Endothelial cell of umbilical vein (primary cell): ENCODE measurements at regions not wholly inside any gene's neighbourhood (a gene's known extent, or its start where the extent isn't known, plus 50 kb on each side); places are given as distances from the start of the nearest gene placed in this dataset.

Experiments used
- BruUV-seq: library from RNA; stranded (reverse); fragments of 400-500 nt; replicated peaks from 2 replicates; lab custom pipeline; 2021; lab: Mats Ljungman, UMichigan
- CTCF ChIA-PET: fragments of 300-600, 350-600 bp; sonication (Branson Sonifier 250); formaldehyde crosslinking; loops from one replicate; lab custom pipeline; 2021; ENCODE audit warnings: antibody characterized with exemption, inconsistent platforms; lab: Charles Lee
- POLR2A ChIA-PET: fragments of 300-600, 350-600 bp; sonication (Branson Sonifier 250); formaldehyde crosslinking; loops from one replicate; lab custom pipeline; 2021; ENCODE audit warnings: antibody characterized with exemption, inconsistent platforms; lab: Charles Lee
- DNase-seq: peaks from one replicate; pipeline ENCODE4 v3.0.0-alpha.2; 2011; ENCODE audit warnings: low read depth, low spot score
- FAIRE-seq: peaks from 2 replicates; lab custom pipeline; 2011; peaks lifted over from hg19 to GRCh38; lab: Jason Lieb, UNC
- H2AFZ ChIP-seq: 2 replicates; pipeline ENCODE4 v1.6.0; 2012; ENCODE audit warnings: low read depth, low read length, control low read depth, inconsistent platforms
- H3K27ac ChIP-seq: 2 replicates; pipeline ENCODE4 v1.5.1; 2011; ENCODE audit warnings: low read depth, mild to moderate bottlenecking, control low read depth, low read length, moderate library complexity; ENCODE audit not compliant: insufficient read depth
- H3K27me3 ChIP-seq, 2 experiments: 2 replicates each; pipeline versions ENCODE4 v1.6.0 to v1.6.1; 2011; ENCODE audit warnings: low read length in 2 of 2, mixed read lengths in 1 of 2; ENCODE audit not compliant: control insufficient read depth in 2 of 2, insufficient read depth in 2 of 2
- H3K36me3 ChIP-seq, 2 experiments: 2 replicates in 1 of 2; 3 replicates in 1 of 2; pipeline ENCODE4 v1.5.1; 2011; ENCODE audit warnings: low read length in 2 of 2, mild to moderate bottlenecking in 1 of 2, moderate library complexity in 1 of 2; ENCODE audit not compliant: control insufficient read depth in 2 of 2, insufficient read depth in 2 of 2; ENCODE audit errors: extremely low read depth in 1 of 2
- H3K4me1 ChIP-seq: 3 replicates; pipeline ENCODE4 v1.5.1; 2011; ENCODE audit warnings: mild to moderate bottlenecking, low read length; ENCODE audit not compliant: control insufficient read depth, insufficient read depth; ENCODE audit errors: extremely low read depth
- H3K4me2 ChIP-seq: 2 replicates; pipeline ENCODE4 v1.6.1; 2011; ENCODE audit warnings: low read length, control low read depth, mixed read lengths; ENCODE audit not compliant: insufficient read depth
- H3K4me3 ChIP-seq, 3 experiments: fragments of 200-600 bp in 1 of 3; sonication (generic), shearing (Covaris generic) in 1 of 3; replicated peaks in 1 of 3; 2 replicates each; pipeline ENCODE4 v1.5.1; 2011 to 2016; ENCODE audit warnings: control low read depth in 3 of 3, low read length in 3 of 3, mild to moderate bottlenecking in 2 of 3, inconsistent platforms in 1 of 3, low read depth in 1 of 3, moderate library complexity in 1 of 3; ENCODE audit not compliant: insufficient read depth in 1 of 3
- H3K79me2 ChIP-seq: 2 replicates; pipeline ENCODE4 v1.6.0; 2012; ENCODE audit warnings: low read length, inconsistent platforms; ENCODE audit not compliant: control insufficient read depth, insufficient read depth
- H3K9ac ChIP-seq: replicated peaks from 2 replicates; pipeline ENCODE3; 2011; ENCODE audit warnings: low read length, control low read depth; ENCODE audit not compliant: insufficient read depth; ENCODE audit errors: extremely low read depth
- H3K9me1 ChIP-seq: replicated peaks from 3 replicates; pipeline ENCODE4 v1.6.0; 2011; ENCODE audit warnings: mild to moderate bottlenecking, low read length; ENCODE audit not compliant: control insufficient read depth, insufficient read depth; ENCODE audit errors: extremely low read depth
- H3K9me3 ChIP-seq: replicated peaks from 2 replicates; pipeline ENCODE4 v1.5.1; 2012; ENCODE audit warnings: low read length, inconsistent platforms; ENCODE audit not compliant: control insufficient read depth, insufficient read depth
- H4K20me1 ChIP-seq: replicated peaks from 2 replicates; pipeline ENCODE3; 2011; ENCODE audit warnings: mild to moderate bottlenecking, low read length; ENCODE audit not compliant: control insufficient read depth, insufficient read depth; ENCODE audit errors: extremely low read depth
- CTCF ChIP-seq, 2 donors: IDR thresholded peaks; 1 replicate in 1 of 2; 2 replicates in 1 of 2; pipeline ENCODE4 v1.5.1; 2011; ENCODE audit warnings: low read length in 2 of 2, mild to moderate bottlenecking in 2 of 2, moderate library complexity in 2 of 2, control low read depth in 1 of 2, inconsistent platforms in 1 of 2, low read depth in 1 of 2; ENCODE audit not compliant: insufficient read depth in 1 of 2; ENCODE audit errors: extremely low read depth in 1 of 2
- EZH2 ChIP-seq: IDR thresholded peaks from 2 replicates; pipeline ENCODE4 v1.6.1; 2012; ENCODE audit warnings: borderline replicate concordance, low read depth, mild to moderate bottlenecking, moderate library complexity, low read length, inconsistent platforms; ENCODE audit not compliant: severe bottlenecking
- FOS ChIP-seq: IDR thresholded peaks from 2 replicates; pipeline ENCODE4 v1.6.1; 2011; ENCODE audit warnings: mild to moderate bottlenecking, low read length, moderate library complexity, borderline replicate concordance; ENCODE audit not compliant: insufficient read depth
- GATA2 ChIP-seq: IDR thresholded peaks from 2 replicates; pipeline ENCODE4 v1.7.0; 2011; ENCODE audit warnings: low read depth, mild to moderate bottlenecking, moderate library complexity, mixed read lengths, low read length; ENCODE audit not compliant: insufficient read length, insufficient read depth
- JUN ChIP-seq: IDR thresholded peaks from 2 replicates; pipeline ENCODE4 v1.6.1; 2011; ENCODE audit warnings: borderline replicate concordance, low read depth; ENCODE audit not compliant: insufficient read length, insufficient read depth
- MYC ChIP-seq: IDR thresholded peaks from one replicate; pipeline ENCODE4 v1.6.1; 2011; ENCODE audit warnings: mild to moderate bottlenecking, low read depth, low read length
- POLR2A ChIP-seq: IDR thresholded peaks from 2 replicates; pipeline ENCODE4 v1.6.1; 2012; ENCODE audit warnings: low read depth, mild to moderate bottlenecking, control low read depth, low read length
- POLR2AphosphoS5 ChIP-seq: IDR thresholded peaks from 2 replicates; pipeline ENCODE4 v1.6.1; 2012; ENCODE audit warnings: low read depth, mild to moderate bottlenecking, control low read depth, low read length, moderate library complexity; ENCODE audit not compliant: insufficient read depth
- dilution Hi-C: fragments of 300-500 bp; cut with MboI; formaldehyde crosslinking; loops from one replicate; pipeline ENCODE4 v1.15.0; 2019; ENCODE audit warnings: low sequenced_read_pairs; ENCODE audit not compliant: extremely low pct_ligation_motif_present
- intact Hi-C: fragments of 100-400 bp; cut with micrococcal nuclease; formaldehyde crosslinking; loops from one replicate; pipeline ENCODE4 v1.10.0; 2022

- no peak overlapping the region for H3K27ac ChIP-seq
- BruUV-seq: no TSS peak
- peaks cover 12 to 14% of the 10 kb centered on the region in 2 experiments for H3K27me3 ChIP-seq
- no peak overlapping the region for H3K4me3 ChIP-seq
- H3K36me3 ChIP-seq: no peaks in the 10 kb centered on the region
- FAIRE-seq: no peak
- H2AFZ ChIP-seq: no peak overlapping the region
- ChIA-PET POLR2A (no interaction called here), CTCF (interaction anchor here (1.0 kb wide), 1 partner anchor 147 kb away, joined by 3 read pairs; no protein-coding TSS in a partner anchor)
- intact Hi-C loops: no loop called here
- TF ChIP-seq GATA2 (no peak), FOS (no peak), MYC (no peak), POLR2A (no peak), CTCF (IDR thresholded peaks at IDR 0.05; ENCODE audit: extremely low read depth in 1 of 2, insufficient read depth in 1 of 2, low read depth in 1 of 2, low read length in 2 of 2) (no peak), EZH2 (no peak), POLR2AphosphoS5 (no peak), JUN (no peak)
- no peaks in the 10 kb centered on the region for H3K9me1 ChIP-seq
- H3K9ac ChIP-seq: no peak overlapping the region
- no peak for DNase-seq
- H3K79me2 ChIP-seq: no peaks in the 10 kb centered on the region
- no peaks in the 10 kb centered on the region for H3K4me1 ChIP-seq
- no peak overlapping the region for H3K4me2 ChIP-seq
- H3K9me3 ChIP-seq: no peaks in the 10 kb centered on the region
- dilution Hi-C loops: no loop called here
- H4K20me1 ChIP-seq: no peaks in the 10 kb centered on the region
Observed at GRCh38 chr10:71123023-71123422, 89.3 kb upstream of the UNC5B start.
